H9 (cell line): ENCODE measurements at regions not wholly inside any gene's neighbourhood (a gene's known extent, or its start where the extent isn't known, plus 50 kb on each side); places are given as distances from the start of the nearest gene placed in this dataset.

ENCODE experiments used
- DNase-seq: peaks from one replicate; pipeline ENCODE4 v3.0.0-alpha.2; 2017
- H2AFZ ChIP-seq: one replicate; pipeline ENCODE4 v1.6.1; 2013; ENCODE audit warnings: mild to moderate bottlenecking, low read length, control low read depth, moderate library complexity
- H2AK5ac ChIP-seq: 2 replicates; pipeline ENCODE4 v1.6.1; 2013; ENCODE audit warnings: low read length, control low read depth, mixed read lengths; ENCODE audit not compliant: insufficient read length
- H2BK120ac ChIP-seq: one replicate; pipeline ENCODE4 v1.6.1; 2013; ENCODE audit warnings: low read depth, mild to moderate bottlenecking, low read length, control low read depth, inconsistent platforms; ENCODE audit not compliant: poor library complexity, severe bottlenecking
- H2BK12ac ChIP-seq: 2 replicates; pipeline ENCODE4 v1.6.1; 2013; ENCODE audit warnings: low read length, control low read depth, mixed read lengths, low read depth; ENCODE audit not compliant: insufficient read length
- H2BK15ac ChIP-seq: 2 replicates; pipeline ENCODE4 v1.6.1; 2013; ENCODE audit warnings: low read depth, low read length, control low read depth
- H2BK20ac ChIP-seq: one replicate; pipeline ENCODE4 v1.6.1; 2013; ENCODE audit warnings: low read depth, mild to moderate bottlenecking, low read length, control low read depth, inconsistent platforms; ENCODE audit not compliant: poor library complexity, severe bottlenecking
- H2BK5ac ChIP-seq: 2 replicates; pipeline ENCODE4 v1.6.1; 2013; ENCODE audit warnings: low read length, control low read depth, mixed read lengths; ENCODE audit not compliant: insufficient read length
- H3K14ac ChIP-seq: 2 replicates; pipeline ENCODE4 v1.6.1; 2013; ENCODE audit warnings: low read length, control low read depth; ENCODE audit not compliant: insufficient read depth
- H3K18ac ChIP-seq: 2 replicates; pipeline ENCODE4 v1.6.1; 2013; ENCODE audit warnings: low read depth, mild to moderate bottlenecking, mixed read lengths, low read length, control low read depth; ENCODE audit not compliant: insufficient read length
- H3K23ac ChIP-seq: 2 replicates; pipeline ENCODE4 v1.6.1; 2013; ENCODE audit warnings: low read length, control low read depth, mixed read lengths, low read depth; ENCODE audit not compliant: insufficient read length
- H3K23me2 ChIP-seq: 2 replicates; pipeline ENCODE4 v1.6.1; 2013; ENCODE audit warnings: low read depth, mild to moderate bottlenecking, mixed read lengths, low read length, control low read depth; ENCODE audit not compliant: insufficient read length, poor library complexity, severe bottlenecking
- H3K27ac ChIP-seq: 2 replicates; pipeline ENCODE4 v1.5.1; 2013; ENCODE audit warnings: low read length, control low read depth, mixed read lengths, low read depth; ENCODE audit not compliant: insufficient read length
- H3K27me3 ChIP-seq: 2 replicates; pipeline ENCODE4 v1.6.1; 2013; ENCODE audit warnings: low read length, control low read depth, inconsistent platforms; ENCODE audit not compliant: insufficient read depth
- H3K4ac ChIP-seq: 2 replicates; pipeline ENCODE4 v1.6.1; 2013; ENCODE audit warnings: low read depth, mild to moderate bottlenecking, control low read depth, inconsistent platforms, low read length, moderate library complexity
- H3K4me1 ChIP-seq: 2 replicates; pipeline ENCODE4 v1.6.1; 2013; ENCODE audit warnings: low read length, control low read depth, inconsistent platforms; ENCODE audit not compliant: insufficient read depth
- H3K4me2 ChIP-seq: 2 replicates; pipeline ENCODE4 v1.6.1; 2013; ENCODE audit warnings: low read length, control low read depth, mixed read lengths; ENCODE audit not compliant: insufficient read length, insufficient read depth
- H3K56ac ChIP-seq: 2 replicates; pipeline ENCODE4 v1.6.1; 2013; ENCODE audit warnings: low read depth, mild to moderate bottlenecking, mixed read lengths, low read length, control low read depth; ENCODE audit not compliant: insufficient read length
- H3K79me1 ChIP-seq: 2 replicates; pipeline ENCODE4 v1.6.1; 2013; ENCODE audit warnings: low read depth, mild to moderate bottlenecking, moderate library complexity, low read length, control low read depth, inconsistent platforms; ENCODE audit not compliant: insufficient read depth, poor library complexity, severe bottlenecking
- H3K79me2 ChIP-seq: 2 replicates; pipeline ENCODE4 v1.6.1; 2013; ENCODE audit warnings: low read length, control low read depth, inconsistent platforms; ENCODE audit not compliant: insufficient read depth
- H3K9ac ChIP-seq: 2 replicates; pipeline ENCODE4 v1.6.1; 2013; ENCODE audit warnings: low read length, control low read depth, mixed read lengths; ENCODE audit not compliant: insufficient read length; ENCODE audit errors: extremely low read depth
- H3K9me3 ChIP-seq: one replicate; pipeline ENCODE4 v1.6.1; 2013; ENCODE audit warnings: low read depth, low read length, inconsistent platforms; ENCODE audit not compliant: control insufficient read depth
- H3T11ph ChIP-seq: one replicate; pipeline ENCODE4 v1.6.1; 2013; ENCODE audit warnings: mild to moderate bottlenecking, low read length, control low read depth, inconsistent platforms
- H4K20me1 ChIP-seq: one replicate; pipeline ENCODE4 v1.6.1; 2013; ENCODE audit not compliant: control insufficient read depth, insufficient read length, insufficient read depth
- H4K5ac ChIP-seq: 2 replicates; pipeline ENCODE4 v1.6.1; 2013; ENCODE audit warnings: low read depth, mild to moderate bottlenecking, mixed read lengths, low read length, control low read depth; ENCODE audit not compliant: insufficient read length
- H4K8ac ChIP-seq: replicated peaks from 2 replicates; pipeline ENCODE4 v1.6.1; 2013; ENCODE audit warnings: low read length, control low read depth, mixed read lengths, low read depth; ENCODE audit not compliant: insufficient read length
- H4K91ac ChIP-seq: 2 replicates; pipeline ENCODE4 v1.6.1; 2013; ENCODE audit warnings: low read depth, mild to moderate bottlenecking, moderate library complexity, mixed read lengths, low read length, control low read depth; ENCODE audit not compliant: insufficient read length
- H3K27ac Mint-ChIP-seq, 3 experiments: 2 replicates in 2 of 3; 3 replicates in 1 of 3; pipeline ENCODE4 v1.8.0; 2020 to 2021; ENCODE audit warnings: mixed read lengths in 3 of 3, mild to moderate bottlenecking in 1 of 3, moderate library complexity in 1 of 3
- H3K27me3 Mint-ChIP-seq: 2 replicates; pipeline ENCODE4 v1.8.0; 2021; ENCODE audit warnings: low read depth, mild to moderate bottlenecking, moderate library complexity, mixed read lengths
- H3K36me3 Mint-ChIP-seq, 3 experiments: 2 replicates in 2 of 3; 3 replicates in 1 of 3; pipeline ENCODE4 v1.8.0; 2020 to 2021; ENCODE audit warnings: low read depth in 3 of 3, mixed read lengths in 3 of 3; ENCODE audit not compliant: insufficient read depth in 1 of 3
- H3K4me1 Mint-ChIP-seq, 2 experiments: 2 replicates each; pipeline ENCODE4 v1.8.0; 2020; ENCODE audit warnings: mixed read lengths in 2 of 2
- H3K4me3 Mint-ChIP-seq, 2 experiments: 2 replicates in 1 of 2; 3 replicates in 1 of 2; pipeline ENCODE4 v1.8.0; 2020 to 2021; ENCODE audit warnings: mild to moderate bottlenecking in 2 of 2, mixed read lengths in 2 of 2, moderate library complexity in 1 of 2
- H3K9me3 Mint-ChIP-seq, 2 experiments: 2 replicates in 1 of 2; 3 replicates in 1 of 2; pipeline ENCODE4 v1.8.0; 2020; ENCODE audit warnings: mild to moderate bottlenecking in 2 of 2, mixed read lengths in 2 of 2, moderate library complexity in 1 of 2
- WGBS: extraction: QIAGEN DNeasy Blood & Tissue Kit; methylation state at CpG from one replicate; pipeline ENCODE4 v1.1.7; 2013; ENCODE audit warnings: missing lambda C conversion rate, low lambda C conversion rate, mixed read lengths; ENCODE audit not compliant: insufficient read length; ENCODE audit errors: extremely low coverage; 5-methylcytosine and 5-hydroxymethylcytosine counted together
- TF ChIP-seq, protein P1 (sequence below): fragments of 200-600 bp; sonication (generic); conservative IDR thresholded peaks from 3 replicates; pipeline ENCODE4 v1.8.0; 2021; ENCODE audit warnings: antibody characterized with exemption, mild to moderate bottlenecking

DNA sequence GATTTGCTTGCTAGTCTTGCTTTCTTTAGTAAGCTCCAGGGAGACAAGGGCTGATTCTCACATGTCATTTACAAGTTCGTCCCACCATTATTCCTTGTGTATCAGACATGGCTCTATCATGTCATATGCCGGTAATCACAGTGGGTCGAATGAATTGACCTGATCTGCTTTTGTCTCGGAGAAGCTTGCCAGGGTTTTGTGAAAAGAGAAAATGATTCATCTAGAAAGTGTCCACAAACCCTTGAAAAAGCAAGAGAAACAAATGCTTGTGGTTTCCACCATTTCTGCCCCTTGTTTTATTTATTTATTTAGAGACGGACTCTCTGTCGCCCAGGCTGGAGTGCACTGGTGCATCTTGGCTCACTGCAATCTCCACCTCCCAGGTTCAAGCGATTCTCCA lies 278.5 kb downstream of the TCF7L2 start:
- H3K4me1 Mint-ChIP-seq = peaks cover 7 to 12% of the 10 kb centered on the region in 2 experiments
- Histone ChIP-seq H4K5ac (no peak overlapping the region), H3K27ac (no peak overlapping the region), H3K18ac (no peak overlapping the region), H3K4me2 (no peak overlapping the region), H3K4me1 (no peaks in the 10 kb centered on the region), H2BK120ac (no peak overlapping the region), H3K79me1 (no peaks in the 10 kb centered on the region), H4K91ac (no peak overlapping the region), H3K56ac (no peak overlapping the region), H4K8ac (no peak overlapping the region), H2AFZ (no peak overlapping the region), H2BK12ac (no peak overlapping the region), H2AK5ac (no peak overlapping the region), H3K9ac (no peak overlapping the region), H3K79me2 (no peaks in the 10 kb centered on the region), H2BK5ac (no peak overlapping the region), H3K14ac (no peak overlapping the region), H2BK20ac (no peak overlapping the region), H3K23ac (no peak overlapping the region), H3K23me2 (no peaks in the 10 kb centered on the region), H3K4ac (no peak overlapping the region), H3T11ph (no peak overlapping the region), H3K9me3 (no peaks in the 10 kb centered on the region), H2BK15ac (no peak overlapping the region), H4K20me1 (no peaks in the 10 kb centered on the region), H3K27me3 (no peaks in the 10 kb centered on the region)
- TF ChIP-seq, protein P1, sequence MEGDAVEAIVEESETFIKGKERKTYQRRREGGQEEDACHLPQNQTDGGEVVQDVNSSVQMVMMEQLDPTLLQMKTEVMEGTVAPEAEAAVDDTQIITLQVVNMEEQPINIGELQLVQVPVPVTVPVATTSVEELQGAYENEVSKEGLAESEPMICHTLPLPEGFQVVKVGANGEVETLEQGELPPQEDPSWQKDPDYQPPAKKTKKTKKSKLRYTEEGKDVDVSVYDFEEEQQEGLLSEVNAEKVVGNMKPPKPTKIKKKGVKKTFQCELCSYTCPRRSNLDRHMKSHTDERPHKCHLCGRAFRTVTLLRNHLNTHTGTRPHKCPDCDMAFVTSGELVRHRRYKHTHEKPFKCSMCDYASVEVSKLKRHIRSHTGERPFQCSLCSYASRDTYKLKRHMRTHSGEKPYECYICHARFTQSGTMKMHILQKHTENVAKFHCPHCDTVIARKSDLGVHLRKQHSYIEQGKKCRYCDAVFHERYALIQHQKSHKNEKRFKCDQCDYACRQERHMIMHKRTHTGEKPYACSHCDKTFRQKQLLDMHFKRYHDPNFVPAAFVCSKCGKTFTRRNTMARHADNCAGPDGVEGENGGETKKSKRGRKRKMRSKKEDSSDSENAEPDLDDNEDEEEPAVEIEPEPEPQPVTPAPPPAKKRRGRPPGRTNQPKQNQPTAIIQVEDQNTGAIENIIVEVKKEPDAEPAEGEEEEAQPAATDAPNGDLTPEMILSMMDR = no peak
- H3K4me3 Mint-ChIP-seq = no peak overlapping the region
- no peak overlapping the region for H3K27ac Mint-ChIP-seq
- no CpG with 5 or more reads among the region's 7 CpGs for WGBS
- no peaks in the 10 kb centered on the region; a peak in 1 of 5 replicates for H3K9me3 Mint-ChIP-seq
- no peak for DNase-seq
- no peaks in the 10 kb centered on the region for H3K36me3 Mint-ChIP-seq
- peaks cover 9% of the 10 kb centered on the region for H3K27me3 Mint-ChIP-seq
